ENCODE measurements at regions not wholly inside any gene's neighbourhood (a gene's known extent, or its start where the extent isn't known, plus 50 kb on each side); places are given as distances from the start of the nearest gene placed in this dataset.
"Not testable (repeated sequence)": the region's sequence is repeated elsewhere in the genome, so short reads cannot be mapped to it uniquely, and the experiment has no call there.

DNA sequence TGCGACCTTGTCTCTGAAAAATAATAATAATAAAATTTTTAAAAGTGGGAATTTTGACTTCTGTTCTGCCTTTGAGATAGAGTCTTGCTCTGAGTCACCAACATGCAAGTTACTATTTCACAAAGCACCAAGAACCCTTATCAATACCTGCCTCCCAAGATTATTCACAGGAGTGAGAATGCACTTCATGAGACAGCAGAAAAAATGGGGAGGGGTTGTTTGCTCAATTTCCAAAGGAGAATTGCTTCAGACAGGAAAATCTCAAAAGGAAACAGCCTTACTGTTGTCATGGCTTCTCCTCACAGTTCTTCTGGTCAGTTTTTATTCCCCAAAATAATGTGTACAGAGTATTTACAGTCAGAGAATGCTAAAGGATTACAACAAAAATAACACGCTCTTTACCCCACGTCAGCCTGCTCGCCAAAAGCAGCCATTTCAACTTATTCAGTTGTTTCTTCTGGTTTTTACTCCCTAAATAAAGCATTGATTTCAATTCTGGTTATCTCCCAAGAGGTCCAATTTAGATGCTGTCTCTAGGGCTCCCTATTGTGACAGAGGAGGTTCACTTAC, 89.0 kb downstream of the PPCDC start:
- Histone ChIP-seq H3K4me1 (ENCODE audit: control insufficient read depth in 2 of 2, insufficient read depth in 2 of 2, low read length in 2 of 2) (peaks cover 0 to 23% of the 10 kb centered on the region in 2 donors), H3K4me3 (ENCODE audit: low read length) (no peak overlapping the region), H3K27ac (ENCODE audit: low read depth, low read length) (no peak overlapping the region), H3K36me3 (ENCODE audit: control insufficient read depth in 2 of 3, insufficient read depth in 3 of 3, low read length in 3 of 3) (no peaks in the 10 kb centered on the region), H3K27me3 (ENCODE audit: control insufficient read depth in 2 of 2, insufficient read depth in 2 of 2, low read length in 2 of 2) (no peaks in the 10 kb centered on the region), H3K9me3 (ENCODE audit: control insufficient read depth in 2 of 3, low read length in 3 of 3) (no peaks in the 10 kb centered on the region)
- peaks cover 0 to 40% (median 5%) of the 10 kb centered on the region in 7 donors for H3K4me1 Mint-ChIP-seq
- H3K27me3 Mint-ChIP-seq: peaks cover 6 to 31% (median 10%) of the 10 kb centered on the region in 5 donors
- no peak overlapping the region for H3K4me3 Mint-ChIP-seq
- intact Hi-C loops (cut with micrococcal nuclease): no loop called here
- H3K27ac Mint-ChIP-seq: no peak overlapping the region
- H3K9me3 Mint-ChIP-seq: peaks cover 0 to 14% (median 7%) of the 10 kb centered on the region in 11 donors
- CTCF ChIA-PET: no interaction called here
- no peak for DNase-seq
- POLR2A ChIA-PET: no interaction called here
- peak; percentile 23 for ATAC-seq
- peaks cover 0 to 35% (median 3%) of the 10 kb centered on the region in 5 donors for H3K36me3 Mint-ChIP-seq

DNA sequence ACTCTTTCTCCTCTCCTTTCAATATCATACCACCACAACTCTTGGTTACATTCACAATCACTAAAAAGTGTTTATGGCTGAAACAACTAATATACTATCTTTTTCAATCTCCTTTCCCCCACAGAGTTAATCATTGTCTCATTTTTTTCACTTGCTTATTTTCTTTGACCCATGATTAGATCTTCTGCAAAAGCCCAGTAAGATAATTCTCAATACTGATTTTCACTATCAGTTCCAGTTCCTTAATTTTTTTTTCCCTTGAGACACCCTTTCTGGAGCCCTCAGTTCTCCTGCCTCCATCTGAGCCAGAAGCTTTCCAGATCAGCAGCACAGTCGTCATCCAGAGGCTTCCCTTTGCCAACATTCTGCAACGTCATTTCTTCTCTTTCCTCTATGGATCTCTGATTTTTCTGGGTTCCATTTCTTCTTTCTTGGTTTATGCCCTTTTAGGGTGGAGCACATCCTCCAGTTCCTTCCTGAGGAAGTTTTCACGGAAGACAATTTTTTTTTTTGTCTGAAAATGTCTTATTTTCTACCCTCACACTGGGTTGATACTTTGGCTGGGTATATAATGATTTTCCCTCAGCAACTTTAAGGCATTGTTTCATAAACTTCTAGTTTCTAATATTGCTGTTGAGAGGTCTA, 88.7 kb upstream of the C15orf39 start:
- Mint-ChIP-seq H3K9me3 (peaks cover 0 to 17% (median 7%) of the 10 kb centered on the region in 11 donors), H3K4me3 (no peak overlapping the region), H3K27me3 (peaks cover 6 to 28% (median 14%) of the 10 kb centered on the region in 5 donors), H3K27ac (no peak overlapping the region), H3K4me1 (peaks cover 0 to 37% (median 5%) of the 10 kb centered on the region in 7 donors), H3K36me3 (peaks cover 0 to 35% (median 3%) of the 10 kb centered on the region in 5 donors)
- Histone ChIP-seq H3K9me3 (ENCODE audit: control insufficient read depth in 2 of 3, low read length in 3 of 3) (no peaks in the 10 kb centered on the region), H3K4me3 (ENCODE audit: low read length) (no peak overlapping the region), H3K4me1 (ENCODE audit: control insufficient read depth in 2 of 2, insufficient read depth in 2 of 2, low read length in 2 of 2) (peaks cover 0 to 23% of the 10 kb centered on the region in 2 donors), H3K27me3 (ENCODE audit: control insufficient read depth in 2 of 2, insufficient read depth in 2 of 2, low read length in 2 of 2) (no peaks in the 10 kb centered on the region), H3K27ac (ENCODE audit: low read depth, low read length) (no peak overlapping the region), H3K36me3 (ENCODE audit: control insufficient read depth in 2 of 3, insufficient read depth in 3 of 3, low read length in 3 of 3) (no peaks in the 10 kb centered on the region)
- ChIA-PET POLR2A (no interaction called here), CTCF (no interaction called here)
- intact Hi-C loops (cut with micrococcal nuclease): no loop called here
- peak; percentile 18 for ATAC-seq
- DNase-seq: no peak

DNA sequence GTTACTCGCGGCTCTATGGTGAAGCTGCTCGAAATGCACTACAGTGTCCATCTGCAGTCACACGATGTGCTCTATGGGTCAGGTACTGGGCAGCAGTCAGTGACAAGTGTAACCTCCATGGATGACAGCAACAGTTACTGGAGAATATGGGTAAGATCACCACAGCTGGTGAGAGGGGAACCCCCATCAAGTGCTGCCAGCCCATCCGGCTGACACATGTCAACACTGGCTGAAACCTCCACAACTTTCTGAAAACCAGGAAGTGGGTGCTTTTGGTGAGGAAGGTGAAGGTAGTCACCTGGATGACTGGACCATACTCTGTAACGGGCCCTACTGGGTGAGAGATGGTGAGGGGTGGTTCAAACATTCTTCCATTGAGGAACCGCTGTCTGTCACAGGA, 87.4 kb upstream of the C15orf39 start:
- H3K4me1 Mint-ChIP-seq: peaks cover 0 to 23% (median 5%) of the 10 kb centered on the region in 7 donors
- peaks cover 5 to 19% (median 8%) of the 10 kb centered on the region in 5 donors for H3K27me3 Mint-ChIP-seq
- Histone ChIP-seq H3K9me3 (ENCODE audit: control insufficient read depth in 2 of 3, low read length in 3 of 3) (no peaks in the 10 kb centered on the region), H3K27ac (ENCODE audit: low read depth, low read length) (no peak overlapping the region), H3K4me3 (ENCODE audit: low read length) (no peak overlapping the region), H3K4me1 (ENCODE audit: control insufficient read depth in 2 of 2, insufficient read depth in 2 of 2, low read length in 2 of 2) (peaks cover 0 to 10% of the 10 kb centered on the region in 2 donors), H3K36me3 (ENCODE audit: control insufficient read depth in 2 of 3, insufficient read depth in 3 of 3, low read length in 3 of 3) (no peaks in the 10 kb centered on the region), H3K27me3 (ENCODE audit: control insufficient read depth in 2 of 2, insufficient read depth in 2 of 2, low read length in 2 of 2) (no peaks in the 10 kb centered on the region)
- H3K36me3 Mint-ChIP-seq: peaks cover 0 to 35% (median 3%) of the 10 kb centered on the region in 5 donors
- no peak for DNase-seq
- H3K4me3 Mint-ChIP-seq: no peak overlapping the region
- ChIA-PET CTCF (no interaction called here), POLR2A (no interaction called here)
- peaks cover 0 to 18% (median 7%) of the 10 kb centered on the region in 11 donors for H3K9me3 Mint-ChIP-seq
- H3K27ac Mint-ChIP-seq: no peak overlapping the region
- no peak for ATAC-seq
- intact Hi-C loops (cut with micrococcal nuclease): no loop called here

DNA sequence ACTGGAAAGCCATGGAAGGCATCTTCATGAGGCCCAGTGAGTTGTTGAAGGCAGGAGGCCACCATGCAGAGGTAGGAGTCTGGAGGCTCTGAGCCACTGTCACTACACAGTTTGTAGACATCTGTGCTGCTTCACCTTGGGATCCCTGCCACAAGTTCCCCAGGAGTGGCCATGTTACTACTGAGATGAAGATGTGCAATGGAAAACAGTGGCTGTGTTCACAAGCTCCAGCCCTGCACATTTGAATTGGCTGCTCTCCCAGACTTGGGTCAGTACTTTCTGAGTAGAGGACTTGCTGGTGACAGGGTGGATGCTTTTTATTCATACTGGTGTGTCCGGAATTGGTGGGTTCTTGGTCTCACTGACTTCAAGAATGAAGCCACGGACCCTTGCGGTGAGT, 86.9 kb upstream of the C15orf39 start:
- peaks cover 0 to 18% (median 7%) of the 10 kb centered on the region in 11 donors for H3K9me3 Mint-ChIP-seq
- H3K36me3 Mint-ChIP-seq: peaks cover 0 to 32% (median 3%) of the 10 kb centered on the region in 5 donors
- H3K4me1 Mint-ChIP-seq: peaks cover 0 to 18% (median under 1%) of the 10 kb centered on the region in 7 donors
- Histone ChIP-seq H3K27me3 (ENCODE audit: control insufficient read depth in 2 of 2, insufficient read depth in 2 of 2, low read length in 2 of 2) (no peaks in the 10 kb centered on the region), H3K4me1 (ENCODE audit: control insufficient read depth in 2 of 2, insufficient read depth in 2 of 2, low read length in 2 of 2) (peaks cover 0 to 6% of the 10 kb centered on the region in 2 donors), H3K4me3 (ENCODE audit: low read length) (no peak overlapping the region), H3K36me3 (ENCODE audit: control insufficient read depth in 2 of 3, insufficient read depth in 3 of 3, low read length in 3 of 3) (no peaks in the 10 kb centered on the region), H3K27ac (ENCODE audit: low read depth, low read length) (no peak overlapping the region), H3K9me3 (ENCODE audit: control insufficient read depth in 2 of 3, low read length in 3 of 3) (no peaks in the 10 kb centered on the region)
- H3K4me3 Mint-ChIP-seq: no peak overlapping the region
- peaks cover 5 to 20% (median 8%) of the 10 kb centered on the region in 5 donors for H3K27me3 Mint-ChIP-seq
- CTCF ChIA-PET: no interaction called here
- ATAC-seq: no peak
- intact Hi-C loops (cut with micrococcal nuclease): no loop called here
- H3K27ac Mint-ChIP-seq: no peak overlapping the region
- DNase-seq: no peak
- POLR2A ChIA-PET: no interaction called here

DNA sequence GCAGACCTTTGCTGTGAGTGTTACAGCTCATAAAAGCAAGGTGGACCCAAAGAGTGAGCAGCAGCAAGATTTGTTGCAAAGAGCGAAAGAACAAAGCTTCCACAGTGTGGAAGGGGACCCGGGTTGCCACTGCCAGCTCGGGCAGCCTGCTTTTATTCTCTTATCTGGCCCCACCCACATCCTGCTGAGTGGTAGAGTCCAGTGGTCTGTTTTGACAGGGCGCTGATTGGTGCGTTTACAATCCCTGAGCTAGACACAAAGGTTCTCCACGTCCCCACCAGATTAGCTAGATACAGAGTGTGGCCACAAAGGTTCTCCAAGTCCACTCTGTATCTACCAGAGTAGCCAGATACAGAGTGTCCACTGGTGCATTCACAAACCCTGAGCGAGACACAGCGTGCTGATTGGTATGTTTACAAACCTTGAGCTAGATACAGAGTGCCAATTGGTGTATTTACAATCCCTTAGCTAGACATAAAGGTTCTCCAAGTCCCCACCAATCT, 86.2 kb upstream of the C15orf39 start:
- Mint-ChIP-seq H3K9me3 (peaks cover 0 to 18% (median 7%) of the 10 kb centered on the region in 11 donors), H3K36me3 (peaks cover 0 to 29% (median 3%) of the 10 kb centered on the region in 5 donors), H3K4me1 (peaks cover 0 to 14% (median 0%) of the 10 kb centered on the region in 7 donors), H3K27me3 (peaks cover under 1 to 18% (median 4%) of the 10 kb centered on the region in 5 donors)
- H3K27ac Mint-ChIP-seq; POLR2A ChIA-PET; CTCF ChIA-PET; H3K36me3 ChIP-seq (ENCODE audit: control insufficient read depth in 2 of 3, insufficient read depth in 3 of 3, low read length in 3 of 3); H3K4me3 ChIP-seq (ENCODE audit: low read length); H3K4me1 ChIP-seq (ENCODE audit: control insufficient read depth in 2 of 2, insufficient read depth in 2 of 2, low read length in 2 of 2); H3K27me3 ChIP-seq (ENCODE audit: control insufficient read depth in 2 of 2, insufficient read depth in 2 of 2, low read length in 2 of 2); ATAC-seq; H3K27ac ChIP-seq (ENCODE audit: low read depth, low read length); H3K9me3 ChIP-seq (ENCODE audit: control insufficient read depth in 2 of 3, low read length in 3 of 3); H3K4me3 Mint-ChIP-seq; intact Hi-C loops (cut with micrococcal nuclease); DNase-seq: not testable (repeated sequence)

DNA sequence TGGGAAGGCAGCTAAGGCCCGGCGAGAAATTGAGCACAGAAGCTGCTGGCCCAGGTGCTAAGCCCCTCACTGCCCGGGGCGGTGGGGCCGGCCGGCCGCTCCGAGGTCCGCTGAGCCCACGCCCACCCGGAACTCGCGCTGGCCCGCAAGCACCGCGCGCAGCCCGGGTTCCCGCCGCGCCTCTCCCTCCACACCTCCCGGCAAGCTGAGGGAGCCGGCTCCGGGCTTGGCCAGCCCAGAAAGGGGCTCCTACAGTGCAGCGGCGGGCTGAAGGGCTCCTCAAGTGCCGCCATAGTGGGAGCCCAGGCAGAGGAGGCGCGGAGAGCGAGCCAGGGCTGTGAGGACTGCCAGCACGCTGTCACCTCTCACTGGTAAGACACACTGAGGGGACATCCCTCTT, 85.5 kb upstream of the C15orf39 start:
- not testable (repeated sequence) for ATAC-seq, H3K4me1 Mint-ChIP-seq
- H3K36me3 Mint-ChIP-seq: peaks cover 0 to 23% (median 3%) of the 10 kb centered on the region in 5 donors

More for the DNA sequence above, 85.5 kb upstream of the C15orf39 start:
- H3K4me3 ChIP-seq (ENCODE audit: low read length); H3K27me3 ChIP-seq (ENCODE audit: control insufficient read depth in 2 of 2, insufficient read depth in 2 of 2, low read length in 2 of 2); H3K9me3 ChIP-seq (ENCODE audit: control insufficient read depth in 2 of 3, low read length in 3 of 3); H3K4me3 Mint-ChIP-seq; H3K4me1 ChIP-seq (ENCODE audit: control insufficient read depth in 2 of 2, insufficient read depth in 2 of 2, low read length in 2 of 2); POLR2A ChIA-PET; intact Hi-C loops (cut with micrococcal nuclease); H3K27ac Mint-ChIP-seq; H3K27ac ChIP-seq (ENCODE audit: low read depth, low read length); H3K36me3 ChIP-seq (ENCODE audit: control insufficient read depth in 2 of 3, insufficient read depth in 3 of 3, low read length in 3 of 3); CTCF ChIA-PET; DNase-seq: not testable (repeated sequence)
- H3K9me3 Mint-ChIP-seq: peaks cover 0 to 16% (median 7%) of the 10 kb centered on the region in 11 donors
- H3K27me3 Mint-ChIP-seq: peaks cover 0 to 18% (median 1%) of the 10 kb centered on the region in 5 donors

All from naive thymus-derived CD4-positive, alpha-beta T cell (primary cell).